Neural progenitor cell (in vitro differentiated cells): ENCODE measurements at regions not wholly inside any gene's neighbourhood (a gene's known extent, or its start where the extent isn't known, plus 50 kb on each side); places are given as distances from the start of the nearest gene placed in this dataset.

ENCODE experiments used
- EZH2 ChIP-seq: fragments of 200-600 bp; sonication (generic); IDR thresholded peaks from 2 replicates; pipeline ENCODE4 v1.6.1; 2017; ENCODE audit warnings: antibody characterized with exemption, mild to moderate bottlenecking, moderate library complexity
- EZH2phosphoT487 ChIP-seq: fragments of 200-600 bp; sonication (generic); IDR thresholded peaks from 2 replicates; pipeline ENCODE4 v1.6.1; 2017; ENCODE audit warnings: antibody characterized with exemption
- TF ChIP-seq, protein P1 (sequence below): fragments of 200-600 bp; sonication (generic); IDR thresholded peaks from 2 replicates; pipeline ENCODE4 v1.5.1; 2017; ENCODE audit warnings: antibody characterized with exemption, mild to moderate bottlenecking

DNA sequence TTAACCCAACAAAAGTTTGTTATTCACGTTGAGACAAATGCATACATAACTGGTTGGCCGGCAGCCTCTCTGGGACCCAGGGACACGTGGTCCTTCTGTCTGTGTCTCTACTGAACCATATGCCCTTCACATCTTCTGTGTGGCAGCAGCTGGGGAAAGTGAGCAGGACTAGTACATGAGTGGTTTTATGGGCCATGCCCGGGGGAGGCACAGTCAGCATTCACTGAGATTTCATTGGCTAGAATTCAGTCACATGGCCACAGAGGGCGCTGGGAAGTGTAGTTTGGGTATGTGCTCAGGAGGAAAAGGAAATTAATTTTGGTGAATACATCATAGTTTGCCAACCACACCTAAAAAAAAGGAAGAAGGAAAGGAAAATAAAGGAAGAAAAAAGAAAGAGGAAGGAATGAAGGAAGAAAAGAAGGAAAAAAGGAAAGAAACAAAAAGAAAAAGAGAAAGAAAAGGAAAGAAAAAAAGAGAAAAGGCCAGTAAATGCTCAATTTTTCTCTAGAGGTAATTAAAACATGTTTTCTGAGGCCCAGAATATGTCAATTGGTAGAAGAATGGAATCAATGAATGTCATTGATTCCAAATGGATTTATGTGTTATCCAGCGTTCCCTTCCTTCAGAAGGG lies 55.9 kb upstream of the KIRREL3 start:
- TF ChIP-seq, protein P1, sequence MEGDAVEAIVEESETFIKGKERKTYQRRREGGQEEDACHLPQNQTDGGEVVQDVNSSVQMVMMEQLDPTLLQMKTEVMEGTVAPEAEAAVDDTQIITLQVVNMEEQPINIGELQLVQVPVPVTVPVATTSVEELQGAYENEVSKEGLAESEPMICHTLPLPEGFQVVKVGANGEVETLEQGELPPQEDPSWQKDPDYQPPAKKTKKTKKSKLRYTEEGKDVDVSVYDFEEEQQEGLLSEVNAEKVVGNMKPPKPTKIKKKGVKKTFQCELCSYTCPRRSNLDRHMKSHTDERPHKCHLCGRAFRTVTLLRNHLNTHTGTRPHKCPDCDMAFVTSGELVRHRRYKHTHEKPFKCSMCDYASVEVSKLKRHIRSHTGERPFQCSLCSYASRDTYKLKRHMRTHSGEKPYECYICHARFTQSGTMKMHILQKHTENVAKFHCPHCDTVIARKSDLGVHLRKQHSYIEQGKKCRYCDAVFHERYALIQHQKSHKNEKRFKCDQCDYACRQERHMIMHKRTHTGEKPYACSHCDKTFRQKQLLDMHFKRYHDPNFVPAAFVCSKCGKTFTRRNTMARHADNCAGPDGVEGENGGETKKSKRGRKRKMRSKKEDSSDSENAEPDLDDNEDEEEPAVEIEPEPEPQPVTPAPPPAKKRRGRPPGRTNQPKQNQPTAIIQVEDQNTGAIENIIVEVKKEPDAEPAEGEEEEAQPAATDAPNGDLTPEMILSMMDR: no peak
- no peak for TF ChIP-seq EZH2
- no peak for TF ChIP-seq EZH2phosphoT487
